Osteoblast (primary cell): ENCODE measurements at regions not wholly inside any gene's neighbourhood (a gene's known extent, or its start where the extent isn't known, plus 50 kb on each side); places are given as distances from the start of the nearest gene placed in this dataset.

Source experiments
- DNase-seq: peaks from one replicate; pipeline ENCODE4 v3.0.0; 2011; ENCODE audit warnings: low spot score, mixed read lengths; ENCODE audit not compliant: insufficient read length; ENCODE audit errors: missing footprints
- H2AFZ ChIP-seq: 2 replicates; pipeline ENCODE4 v1.6.0; 2011; ENCODE audit warnings: mild to moderate bottlenecking, low read length
- H3K27ac ChIP-seq: 2 replicates; pipeline ENCODE4 v1.5.1; 2011; ENCODE audit warnings: mild to moderate bottlenecking, low read depth, low read length, moderate library complexity
- H3K27me3 ChIP-seq: 2 replicates; pipeline ENCODE4 v1.6.0; 2012; ENCODE audit warnings: mild to moderate bottlenecking, control low read depth, inconsistent platforms, low read length, moderate library complexity; ENCODE audit not compliant: insufficient read depth
- H3K36me3 ChIP-seq: 2 replicates; pipeline ENCODE4 v1.5.1; 2011; ENCODE audit warnings: mild to moderate bottlenecking, low read length, control low read depth, moderate library complexity; ENCODE audit not compliant: insufficient read depth
- H3K4me1 ChIP-seq: 2 replicates; pipeline ENCODE4 v1.5.1; 2011; ENCODE audit warnings: mild to moderate bottlenecking, low read length, control low read depth, moderate library complexity; ENCODE audit not compliant: insufficient read depth
- H3K4me2 ChIP-seq: 2 replicates; pipeline ENCODE4 v1.6.0; 2011; ENCODE audit warnings: mild to moderate bottlenecking, low read length; ENCODE audit not compliant: insufficient read depth
- H3K4me3 ChIP-seq: fragments of 200-600 bp; sonication (generic); 3 replicates; pipeline ENCODE4 v1.5.1; 2012; ENCODE audit warnings: mild to moderate bottlenecking, low read length, inconsistent platforms; ENCODE audit not compliant: insufficient read depth
- H3K79me2 ChIP-seq: 2 replicates; pipeline ENCODE4 v1.6.0; 2012; ENCODE audit warnings: mild to moderate bottlenecking, low read length, control low read depth, inconsistent platforms; ENCODE audit not compliant: insufficient read depth
- H3K9me3 ChIP-seq: 2 replicates; pipeline ENCODE4 v1.5.1; 2011; ENCODE audit warnings: low read depth, low read length, control low read depth
- H4K20me1 ChIP-seq: 2 replicates; pipeline ENCODE4 v1.6.0; 2012; ENCODE audit warnings: mild to moderate bottlenecking, low read length, control low read depth; ENCODE audit not compliant: insufficient read depth
- TF ChIP-seq, protein P1 (sequence below): IDR thresholded peaks from 2 replicates; pipeline ENCODE4 v1.5.1; 2011; ENCODE audit warnings: mild to moderate bottlenecking, low read depth, low read length, moderate library complexity; ENCODE audit errors: extremely low read depth

DNA sequence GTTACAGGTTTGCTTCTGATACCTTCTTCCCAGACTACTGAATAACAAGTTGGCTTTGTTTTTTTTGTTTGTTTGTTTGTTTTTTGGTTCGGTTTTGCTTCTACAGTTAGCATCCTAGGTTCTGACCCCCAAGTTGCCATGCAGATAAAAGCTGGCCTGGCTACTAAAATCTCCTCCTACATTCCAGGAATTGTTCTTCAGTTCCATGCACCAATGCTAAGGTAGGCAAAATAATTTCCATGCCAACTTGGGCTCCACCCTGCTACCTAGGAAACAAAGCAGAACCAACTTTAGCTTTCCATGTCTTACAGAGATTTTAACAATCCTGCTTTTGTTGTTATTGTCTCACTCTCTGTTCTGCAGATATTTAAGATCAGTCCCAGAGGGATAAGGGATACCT, 495.5 kb upstream of the SOX9 start:
- Histone ChIP-seq H3K4me3 (no peak overlapping the region), H3K4me1 (no peaks in the 10 kb centered on the region), H3K79me2 (no peaks in the 10 kb centered on the region), H3K36me3 (no peaks in the 10 kb centered on the region), H3K4me2 (no peak overlapping the region), H3K9me3 (no peaks in the 10 kb centered on the region), H3K27ac (no peak overlapping the region), H2AFZ (no peak overlapping the region), H3K27me3 (no peaks in the 10 kb centered on the region), H4K20me1 (no peaks in the 10 kb centered on the region)
- DNase-seq = peak; percentile 19
- TF ChIP-seq, protein P1, sequence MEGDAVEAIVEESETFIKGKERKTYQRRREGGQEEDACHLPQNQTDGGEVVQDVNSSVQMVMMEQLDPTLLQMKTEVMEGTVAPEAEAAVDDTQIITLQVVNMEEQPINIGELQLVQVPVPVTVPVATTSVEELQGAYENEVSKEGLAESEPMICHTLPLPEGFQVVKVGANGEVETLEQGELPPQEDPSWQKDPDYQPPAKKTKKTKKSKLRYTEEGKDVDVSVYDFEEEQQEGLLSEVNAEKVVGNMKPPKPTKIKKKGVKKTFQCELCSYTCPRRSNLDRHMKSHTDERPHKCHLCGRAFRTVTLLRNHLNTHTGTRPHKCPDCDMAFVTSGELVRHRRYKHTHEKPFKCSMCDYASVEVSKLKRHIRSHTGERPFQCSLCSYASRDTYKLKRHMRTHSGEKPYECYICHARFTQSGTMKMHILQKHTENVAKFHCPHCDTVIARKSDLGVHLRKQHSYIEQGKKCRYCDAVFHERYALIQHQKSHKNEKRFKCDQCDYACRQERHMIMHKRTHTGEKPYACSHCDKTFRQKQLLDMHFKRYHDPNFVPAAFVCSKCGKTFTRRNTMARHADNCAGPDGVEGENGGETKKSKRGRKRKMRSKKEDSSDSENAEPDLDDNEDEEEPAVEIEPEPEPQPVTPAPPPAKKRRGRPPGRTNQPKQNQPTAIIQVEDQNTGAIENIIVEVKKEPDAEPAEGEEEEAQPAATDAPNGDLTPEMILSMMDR = no peak

DNA sequence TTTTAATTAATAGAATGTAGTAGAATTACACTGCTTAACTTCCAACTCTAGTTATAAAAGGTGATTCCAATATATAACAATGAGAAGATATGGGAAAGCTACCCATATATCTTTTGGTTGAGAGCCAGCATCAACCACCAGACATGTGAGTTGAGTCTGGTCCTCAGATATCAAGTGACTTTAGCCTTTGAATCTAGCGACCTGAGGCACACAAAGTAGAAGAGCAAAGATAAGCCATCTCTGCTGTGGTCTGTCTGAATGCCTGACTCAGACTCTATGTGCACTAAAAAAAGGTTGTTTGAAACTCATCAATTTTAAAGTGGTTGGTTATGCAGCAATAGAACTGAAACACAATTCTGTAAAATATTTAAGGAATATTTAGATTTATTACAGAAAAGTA, 492.5 kb upstream of the SOX9 start:
- Histone ChIP-seq H4K20me1 (no peaks in the 10 kb centered on the region), H3K4me1 (peaks cover 29% of the 10 kb centered on the region), H3K4me2 (no peak overlapping the region), H3K27ac (no peak overlapping the region), H3K9me3 (no peaks in the 10 kb centered on the region), H3K4me3 (no peak overlapping the region), H2AFZ (no peak overlapping the region), H3K79me2 (no peaks in the 10 kb centered on the region), H3K36me3 (no peaks in the 10 kb centered on the region), H3K27me3 (no peaks in the 10 kb centered on the region)
- TF ChIP-seq, protein P1 = no peak
- DNase-seq = no peak

DNA sequence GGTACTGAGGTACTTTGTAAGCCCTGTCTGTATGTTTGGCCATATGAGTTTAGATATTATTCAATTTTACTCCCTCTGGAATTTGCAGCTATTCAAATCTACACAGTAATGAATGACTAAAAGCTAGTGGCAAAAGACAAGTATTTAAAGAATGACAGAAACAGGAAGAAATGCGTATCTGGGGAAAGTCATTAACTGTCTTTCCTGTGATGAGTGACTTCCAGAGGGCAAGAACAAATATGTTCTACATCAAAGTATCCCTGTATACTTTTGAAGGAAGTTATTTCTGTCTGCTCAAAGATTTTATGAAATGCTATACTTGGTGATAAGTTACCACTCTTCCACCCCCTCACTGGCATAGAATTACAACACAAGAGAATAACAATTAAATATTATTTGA, 489.3 kb upstream of the SOX9 start:
- Histone ChIP-seq H4K20me1 (no peaks in the 10 kb centered on the region), H2AFZ (no peak overlapping the region), H3K9me3 (no peaks in the 10 kb centered on the region), H3K4me2 (peak overlapping the region; percentile 52), H3K36me3 (no peaks in the 10 kb centered on the region), H3K27ac (peak overlapping the region; percentile 52), H3K79me2 (no peaks in the 10 kb centered on the region), H3K27me3 (no peaks in the 10 kb centered on the region), H3K4me3 (no peak overlapping the region), H3K4me1 (peaks cover 40% of the 10 kb centered on the region)
- TF ChIP-seq, protein P1 = no peak
- DNase-seq = peak; percentile 4

DNA sequence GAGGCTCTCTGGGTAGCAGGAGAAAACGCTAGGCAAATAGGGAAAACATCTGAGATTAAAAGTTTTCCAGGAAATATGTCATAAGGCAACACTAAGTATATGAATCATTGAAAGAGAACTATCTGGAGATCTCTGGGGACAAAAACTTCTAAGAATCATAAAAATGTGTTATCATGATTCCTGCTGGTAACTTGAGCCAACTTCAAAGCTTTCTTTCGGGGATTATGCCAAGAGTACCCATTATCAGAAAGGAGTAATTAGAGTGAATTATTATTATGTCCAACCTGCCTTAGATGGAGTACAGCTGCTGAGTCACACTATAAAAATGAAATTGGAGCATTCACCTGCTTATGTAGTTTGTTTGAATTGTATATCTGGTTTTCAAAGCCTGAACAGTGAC, 488.5 kb upstream of the SOX9 start:
- DNase-seq = peak; percentile 44
- TF ChIP-seq, protein P1 = no peak
- peak overlapping the region; percentile 69 for H3K4me2 ChIP-seq

More for the DNA sequence above, 488.5 kb upstream of the SOX9 start:
- Histone ChIP-seq H3K36me3 (no peaks in the 10 kb centered on the region), H3K4me3 (no peak overlapping the region), H2AFZ (no peak overlapping the region), H3K79me2 (no peaks in the 10 kb centered on the region), H4K20me1 (no peaks in the 10 kb centered on the region), H3K4me1 (peaks cover 40% of the 10 kb centered on the region), H3K27ac (peak overlapping the region; percentile 52), H3K27me3 (no peaks in the 10 kb centered on the region), H3K9me3 (no peaks in the 10 kb centered on the region)
